Erythroblast (primary cell): ENCODE measurements at regions not wholly inside any gene's neighbourhood (a gene's known extent, or its start where the extent isn't known, plus 50 kb on each side); places are given as distances from the start of the nearest gene placed in this dataset.

Experiments
- DNase-seq, 2 experiments: peaks; one replicate each; lab custom pipeline; 2025; lab: John Stamatoyannopoulos, UW
- GATA1 ChIP-seq: IDR thresholded peaks from 2 replicates; pipeline ENCODE4 v1.6.1; 2011; ENCODE audit warnings: low read depth, mild to moderate bottlenecking, control low read depth, low read length, moderate library complexity
- POLR2A ChIP-seq: IDR thresholded peaks from 2 replicates; pipeline ENCODE4 v1.6.1; 2011; ENCODE audit warnings: mild to moderate bottlenecking, low read length

GRCh38 chr6:3631186-3631585, 120.3 kb downstream of the PXDC1 start:
- no peak for DNase-seq

GRCh38 chr6:3630258-3630835, 121.2 kb downstream of the PXDC1 start:
- no peak for TF ChIP-seq GATA1
- no peak for TF ChIP-seq POLR2A
- peak in 1 of 2 experiments; percentile 21 for DNase-seq

More at GRCh38 chr6:3631186-3631585, 120.3 kb downstream of the PXDC1 start:
- TF ChIP-seq POLR2A (no peak), GATA1 (no peak)

- peak; percentile 33 to 60 for DNase-seq
- TF ChIP-seq POLR2A (no peak), GATA1 (no peak)
Observed at GRCh38 chr6:3627956-3628835, 123.3 kb downstream of the PXDC1 start.

- DNase-seq: no peak
- TF ChIP-seq POLR2A: no peak
- TF ChIP-seq GATA1: no peak
Observed at GRCh38 chr6:3627501-3627900, 124.0 kb downstream of the PXDC1 start.

GRCh38 chr6:3625980-3626563, 125.4 kb downstream of the PXDC1 start:
- TF ChIP-seq POLR2A: no peak
- no peak for TF ChIP-seq GATA1
- DNase-seq: no peak

- no peak for TF ChIP-seq GATA1
- no peak for TF ChIP-seq POLR2A
- peak in 1 of 2 experiments; percentile 10 for DNase-seq
Observed at GRCh38 chr6:3625149-3625979, 126.1 kb downstream of the PXDC1 start.

GRCh38 chr6:3624250-3625136, 127.0 kb downstream of the PXDC1 start:
- no peak for DNase-seq
- TF ChIP-seq GATA1 (no peak), POLR2A (no peak)

GRCh38 chr6:3623451-3624249, 127.9 kb downstream of the PXDC1 start:
- no peak for TF ChIP-seq POLR2A
- no peak for TF ChIP-seq GATA1
- no peak for DNase-seq

- TF ChIP-seq POLR2A: no peak
- TF ChIP-seq GATA1: no peak
- DNase-seq: no peak
Observed at GRCh38 chr6:3621411-3621810, 130.1 kb downstream of the PXDC1 start.

GRCh38 chr6:3620937-3621336, 130.6 kb downstream of the PXDC1 start:
- TF ChIP-seq GATA1 (no peak), POLR2A (no peak)
- no peak for DNase-seq

- no peak for TF ChIP-seq GATA1
- TF ChIP-seq POLR2A: no peak
- no peak for DNase-seq
Observed at GRCh38 chr6:3620389-3620788, 131.1 kb downstream of the PXDC1 start.

- TF ChIP-seq POLR2A: no peak
- TF ChIP-seq GATA1: no peak
- no peak for DNase-seq
Observed at GRCh38 chr6:3619800-3620199, 131.7 kb downstream of the PXDC1 start.
